Thoracic aorta (tissue), 2 donors: ENCODE measurements at regions not wholly inside any gene's neighbourhood (a gene's known extent, or its start where the extent isn't known, plus 50 kb on each side); places are given as distances from the start of the nearest gene placed in this dataset.

Experiments
- ATAC-seq: fragments of 150-250 bp; one replicate; pipeline ENCODE4 v1.8.0; 2017; ENCODE audit warnings: low read depth; ENCODE audit not compliant: insufficient number of reproducible peaks, low FRiP score
- DNase-seq: peaks from one replicate; pipeline ENCODE4 v3.0.0-alpha.2; 2020; ENCODE audit warnings: low spot score
- H3K27ac ChIP-seq, 2 donors: fragments of 200-600 bp; sonication (generic); 1 replicate in 1 of 2; 2 replicates in 1 of 2; pipeline ENCODE4 v1.5.1; 2016; ENCODE audit warnings: mild to moderate bottlenecking in 2 of 2, moderate library complexity in 2 of 2
- H3K27me3 ChIP-seq: fragments of 200-600 bp; sonication (generic); replicated peaks from 2 replicates; pipeline ENCODE4 v1.6.0; 2016; ENCODE audit warnings: mild to moderate bottlenecking; ENCODE audit not compliant: insufficient read depth
- H3K36me3 ChIP-seq: fragments of 200-600 bp; sonication (generic); one replicate; pipeline ENCODE4 v1.5.1; 2016
- H3K4me1 ChIP-seq, 2 donors: fragments of 200-600 bp; sonication (generic); 1 replicate in 1 of 2; 2 replicates in 1 of 2; pipeline versions ENCODE4 v1.5.1 to v1.6.0; 2016; ENCODE audit warnings: low read depth in 2 of 2, mild to moderate bottlenecking in 1 of 2; ENCODE audit not compliant: control insufficient read depth in 1 of 2
- H3K4me3 ChIP-seq: fragments of 200-600 bp; sonication (generic); 2 replicates; pipeline ENCODE4 v1.5.1; 2016; ENCODE audit warnings: mild to moderate bottlenecking
- H3K9me3 ChIP-seq: fragments of 200-600 bp; sonication (generic); 2 replicates; pipeline ENCODE4 v1.5.1; 2016
- CTCF ChIP-seq: fragments of 200-600 bp; sonication (generic); IDR thresholded peaks from one replicate; pipeline ENCODE4 v1.5.1; 2019; ENCODE audit warnings: antibody characterized with exemption

DNA sequence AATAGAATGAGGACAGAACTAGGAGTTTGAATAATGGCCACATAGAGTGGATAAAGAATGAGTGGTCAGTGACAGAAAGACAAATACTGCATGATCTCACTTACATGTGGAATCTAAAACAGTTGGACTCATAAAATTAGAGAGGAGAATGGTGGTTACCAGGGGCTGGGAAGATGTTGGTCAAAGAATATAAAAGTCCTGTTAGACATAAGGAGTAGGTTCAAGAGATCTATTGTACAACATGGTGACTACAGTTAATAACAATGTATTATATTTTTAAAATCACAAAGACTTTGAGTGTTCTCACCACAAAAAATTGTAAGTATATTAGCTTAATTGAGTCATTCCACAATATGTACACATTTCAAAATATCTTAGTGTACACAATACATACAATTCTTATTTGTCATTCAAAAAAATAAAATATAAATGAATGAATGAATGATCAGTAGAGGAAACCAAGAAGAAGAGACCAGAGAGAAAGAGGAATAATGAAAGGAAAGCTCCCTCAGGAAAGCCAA, 177.9 kb upstream of the VRK2 start:
- Histone ChIP-seq H3K36me3 (no peaks in the 10 kb centered on the region), H3K4me1 (no peaks in the 10 kb centered on the region), H3K27ac (no peak overlapping the region), H3K27me3 (no peaks in the 10 kb centered on the region), H3K9me3 (no peaks in the 10 kb centered on the region), H3K4me3 (no peak overlapping the region)
- ATAC-seq (no peak), DNase-seq (no peak)
- TF ChIP-seq CTCF, result no peak

DNA sequence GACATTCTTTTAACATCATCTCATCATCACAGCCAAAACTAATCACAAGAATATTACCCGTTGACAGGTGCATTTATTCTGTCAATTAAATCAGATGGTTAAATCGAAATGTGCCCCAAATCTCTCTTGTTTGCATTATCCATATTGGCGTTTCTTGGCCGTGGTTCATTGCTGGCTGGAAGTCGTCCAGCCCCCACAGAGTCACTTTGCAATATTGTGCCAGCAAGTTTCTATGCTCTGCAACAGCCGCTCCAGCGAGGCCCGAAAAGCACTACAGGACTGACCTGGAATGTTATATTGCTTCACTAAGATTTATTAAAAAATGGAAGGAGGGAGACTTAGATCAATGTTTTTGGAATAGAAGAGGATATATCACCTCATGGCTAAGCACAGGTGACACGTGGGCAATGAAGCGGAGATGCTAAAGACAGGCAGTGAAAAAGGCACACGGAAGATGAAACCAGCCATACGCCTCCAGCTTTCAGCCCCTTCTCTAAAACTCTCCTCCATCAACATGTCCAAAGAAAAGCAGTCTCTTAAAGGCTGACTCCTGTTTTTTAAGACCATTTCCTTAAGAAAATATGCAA, 176.8 kb upstream of the VRK2 start:
- Histone ChIP-seq H3K27me3 (no peaks in the 10 kb centered on the region), H3K4me1 (no peaks in the 10 kb centered on the region), H3K27ac (no peak overlapping the region), H3K4me3 (no peak overlapping the region), H3K36me3 (no peaks in the 10 kb centered on the region), H3K9me3 (no peaks in the 10 kb centered on the region)
- ATAC-seq (no peak), DNase-seq (no peak)
- no peak for TF ChIP-seq CTCF

DNA sequence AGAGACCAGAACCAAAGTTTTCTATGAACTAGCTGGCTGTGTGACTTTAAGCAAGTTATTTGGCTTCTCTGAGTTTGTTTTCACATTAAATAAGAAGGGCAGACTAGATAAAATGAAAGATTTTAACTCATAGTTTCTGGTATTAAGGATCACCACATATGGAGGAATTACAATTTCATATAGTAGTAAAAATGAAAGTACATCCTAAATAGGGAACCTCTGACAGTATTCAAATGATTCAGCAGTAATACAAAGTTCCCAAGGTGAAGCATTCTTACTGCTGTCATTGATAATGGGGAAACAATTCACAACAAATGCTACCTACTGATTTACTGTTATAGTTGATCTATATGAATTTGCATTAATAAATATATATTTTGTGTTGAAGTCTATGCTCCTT, 170.3 kb upstream of the VRK2 start:
- Histone ChIP-seq H3K27ac (no peak overlapping the region), H3K4me3 (no peak overlapping the region), H3K36me3 (no peaks in the 10 kb centered on the region), H3K4me1 (no peaks in the 10 kb centered on the region), H3K9me3 (no peaks in the 10 kb centered on the region), H3K27me3 (no peaks in the 10 kb centered on the region)
- ATAC-seq (no peak), DNase-seq (no peak)
- TF ChIP-seq CTCF, result no peak

GRCh38 chr2:57877811-57878170, 168.8 kb upstream of the VRK2 start:
- no peak overlapping the region for H3K27ac ChIP-seq
- no peaks in the 10 kb centered on the region for H3K9me3 ChIP-seq
- no peak for TF ChIP-seq CTCF
- ATAC-seq, result no peak
- no peaks in the 10 kb centered on the region for H3K4me1 ChIP-seq
- no peaks in the 10 kb centered on the region for H3K27me3 ChIP-seq
- no peak overlapping the region for H3K4me3 ChIP-seq
- H3K36me3 ChIP-seq, result no peaks in the 10 kb centered on the region
- no peak for DNase-seq

GRCh38 chr2:57878171-57878865, 168.3 kb upstream of the VRK2 start:
- Histone ChIP-seq H3K4me3 (no peak overlapping the region), H3K27ac (no peak overlapping the region), H3K4me1 (no peaks in the 10 kb centered on the region), H3K27me3 (no peaks in the 10 kb centered on the region), H3K9me3 (no peaks in the 10 kb centered on the region), H3K36me3 (no peaks in the 10 kb centered on the region)
- ATAC-seq (no peak), DNase-seq (no peak)
- TF ChIP-seq CTCF, result no peak
